Left colon (tissue), 2 donors: ENCODE measurements at regions not wholly inside any gene's neighbourhood (a gene's known extent, or its start where the extent isn't known, plus 50 kb on each side); places are given as distances from the start of the nearest gene placed in this dataset.

Source experiments
- ATAC-seq: fragments of 200-7000 bp; cut with Tn5 transposase; one replicate; pipeline ENCODE4 v1.9.1; 2020; ENCODE audit warnings: mild to moderate bottlenecking, moderate library complexity
- DNase-seq, 2 donors: peaks; one replicate each; pipeline ENCODE4 v3.0.0-alpha.2; 2020
- intact Hi-C, 2 donors: fragments of 100-400 bp; cut with DNase I in 1 of 2; cut with micrococcal nuclease in 1 of 2; formaldehyde crosslinking; loops; one replicate each; pipeline versions ENCODE4 v1.11.2 to v1.14.0; 2022; cut with DNase I, micrococcal nuclease
- donor health status: DM: no; HTN: no; CAD: no.
- donor health status: DM: yes; HTN: yes; CAD: no.

DNA sequence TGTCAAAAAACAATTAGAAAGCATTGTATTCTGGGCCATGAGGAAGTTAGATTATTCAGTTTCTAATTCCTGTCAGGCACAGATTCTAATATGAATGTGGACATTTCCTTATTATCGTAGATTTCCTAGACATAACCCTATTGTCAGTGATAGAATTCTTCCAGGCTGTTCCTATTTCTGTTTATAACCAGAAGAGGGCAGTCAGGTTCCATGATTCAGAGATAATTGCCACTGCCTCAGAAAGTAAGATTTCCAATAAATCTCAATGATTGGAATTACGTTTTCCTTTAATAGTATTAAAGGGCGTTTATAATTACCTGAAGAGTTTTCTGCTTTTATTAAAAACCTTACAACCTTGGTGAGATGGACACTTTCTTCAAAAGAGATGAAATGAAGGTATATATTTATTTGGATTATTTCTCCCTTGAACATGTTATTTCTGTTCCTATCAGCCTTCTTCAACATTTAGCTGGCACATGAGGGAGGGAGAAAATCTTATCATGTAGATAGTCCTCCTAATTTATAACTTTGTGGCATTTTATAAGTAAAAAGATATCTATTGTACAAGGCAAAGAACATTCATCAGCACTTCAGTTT, 439.2 kb downstream of the MCTP2 start:
- ATAC-seq = peak; percentile 72
- no peak for DNase-seq
- intact Hi-C loops = no loop called here

DNA sequence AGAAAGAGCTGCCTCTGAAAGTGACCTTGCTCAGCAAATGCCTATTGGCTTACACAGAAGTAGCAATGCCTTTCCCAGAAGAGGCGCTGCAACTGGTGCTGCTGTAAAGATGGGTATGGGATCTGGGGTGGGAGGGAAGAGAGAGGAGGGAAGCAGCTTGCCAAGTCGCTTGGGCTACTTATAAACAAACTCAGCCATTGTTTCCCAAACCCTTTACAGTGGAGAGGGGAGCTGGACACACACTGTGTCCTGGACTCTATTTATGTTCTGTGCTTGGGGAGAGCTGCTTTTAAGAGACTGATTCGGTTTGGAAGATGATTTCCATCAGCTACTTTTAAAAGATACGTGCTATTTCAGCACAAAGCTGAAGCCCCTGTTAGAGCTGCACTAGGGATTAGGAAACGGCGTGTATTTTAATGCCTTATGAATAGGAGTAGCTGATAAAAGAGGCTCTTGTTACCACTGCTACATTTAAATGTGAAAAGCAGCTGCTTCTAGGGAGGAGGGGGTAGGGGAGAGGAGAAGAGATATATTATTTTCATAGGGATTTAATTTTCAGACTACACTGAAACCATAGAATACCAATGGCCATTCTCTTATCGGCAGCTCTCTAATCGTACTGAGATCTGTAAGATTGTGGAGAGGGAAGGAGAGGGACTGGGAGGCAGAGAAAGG, 440.6 kb downstream of the MCTP2 start:
- intact Hi-C loops = no loop called here
- DNase-seq (peak in 1 of 2 donors; percentile 9), ATAC-seq (no peak)

DNA sequence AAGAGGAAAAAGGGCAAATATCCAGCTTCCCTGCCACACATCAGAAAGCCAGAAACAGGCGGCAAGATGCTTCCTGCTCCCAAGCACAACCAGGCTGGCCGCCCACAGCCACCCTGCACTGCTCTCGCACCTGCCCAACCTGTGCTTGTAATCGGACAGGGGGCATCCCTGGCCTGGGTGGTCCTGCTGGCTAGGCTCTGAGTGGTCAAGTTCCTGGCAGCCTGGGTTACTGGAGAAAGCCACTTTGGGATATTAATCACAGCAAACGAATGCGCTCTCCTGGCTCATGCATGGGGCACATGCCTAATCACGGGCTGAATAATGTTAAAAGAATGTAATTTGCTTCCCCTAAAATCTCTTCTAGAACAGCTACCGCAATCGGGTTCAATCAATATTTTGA, 442.4 kb downstream of the MCTP2 start:
- ATAC-seq = no peak
- no peak for DNase-seq
- intact Hi-C loops = no loop called here

DNA sequence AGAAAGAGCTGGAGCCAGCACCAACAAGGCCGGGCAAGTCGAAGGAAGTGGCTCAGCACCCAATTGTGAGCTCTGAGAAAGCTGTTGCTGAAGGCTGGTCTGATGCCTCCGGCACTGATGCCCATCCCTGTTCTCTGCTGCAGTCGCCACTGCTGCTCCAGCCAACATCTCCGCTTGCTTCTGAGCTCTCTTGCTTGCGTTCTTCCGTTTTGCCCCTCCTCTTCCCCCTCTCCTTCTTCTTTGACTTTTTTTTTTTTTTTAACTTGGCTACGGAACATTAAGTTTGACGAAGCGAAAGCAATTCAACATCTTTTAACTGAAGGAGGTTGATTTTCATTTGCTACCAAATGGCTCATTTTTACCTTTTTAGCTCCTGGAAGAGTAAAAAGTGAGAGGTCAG, 442.9 kb downstream of the MCTP2 start:
- no peak for ATAC-seq
- intact Hi-C loops = no loop called here
- no peak for DNase-seq

DNA sequence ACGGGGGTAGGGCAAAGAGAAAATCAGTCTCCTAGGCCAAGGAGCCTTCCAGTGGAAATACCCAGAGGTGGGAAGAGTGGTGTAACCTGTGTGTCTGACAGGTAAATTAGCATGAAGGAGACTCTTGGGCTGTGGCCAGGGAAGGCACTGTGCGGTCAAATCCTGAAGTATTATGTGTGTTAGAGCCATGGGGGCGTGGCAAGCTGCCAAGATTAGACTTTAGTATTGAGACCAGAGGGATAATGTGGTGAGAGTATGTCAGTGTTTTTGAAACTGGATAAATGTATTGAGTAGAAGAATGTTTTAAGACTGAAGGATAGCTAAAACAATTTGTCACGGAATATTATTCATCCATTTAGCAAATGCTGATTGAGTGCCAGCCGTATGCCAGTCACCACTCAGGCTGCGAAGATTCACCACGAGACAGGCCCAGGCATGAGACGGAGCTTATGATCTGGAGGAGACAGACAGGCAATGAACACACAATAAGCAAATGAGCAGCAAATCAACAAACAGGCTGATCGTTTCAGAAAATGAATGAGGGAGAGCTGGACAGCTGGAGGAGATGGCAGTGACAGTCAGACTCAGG, 445.9 kb downstream of the MCTP2 start:
- no peak for DNase-seq
- ATAC-seq = no peak
- intact Hi-C loops = no loop called here

DNA sequence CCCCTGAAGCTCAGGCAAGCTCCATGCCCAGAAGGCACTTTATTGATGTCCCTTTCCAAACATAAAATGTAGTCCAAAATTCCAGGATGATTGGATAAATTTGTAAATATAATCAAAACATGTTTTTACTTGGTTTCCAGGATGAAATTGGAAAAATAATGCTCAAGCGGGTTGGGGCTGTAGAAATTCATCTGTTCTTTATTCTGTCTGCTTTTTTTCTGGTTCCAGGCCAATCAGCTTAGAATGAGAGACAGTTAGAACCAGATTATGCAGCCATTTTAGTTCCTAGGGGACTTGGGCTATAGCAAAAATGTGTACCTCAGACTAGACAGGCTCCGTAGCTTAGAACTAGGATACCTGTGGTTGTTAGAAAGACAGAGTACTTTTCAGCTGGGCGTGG, 450.8 kb downstream of the MCTP2 start:
- DNase-seq (no peak), ATAC-seq (no peak)
- intact Hi-C loops = no loop called here

DNA sequence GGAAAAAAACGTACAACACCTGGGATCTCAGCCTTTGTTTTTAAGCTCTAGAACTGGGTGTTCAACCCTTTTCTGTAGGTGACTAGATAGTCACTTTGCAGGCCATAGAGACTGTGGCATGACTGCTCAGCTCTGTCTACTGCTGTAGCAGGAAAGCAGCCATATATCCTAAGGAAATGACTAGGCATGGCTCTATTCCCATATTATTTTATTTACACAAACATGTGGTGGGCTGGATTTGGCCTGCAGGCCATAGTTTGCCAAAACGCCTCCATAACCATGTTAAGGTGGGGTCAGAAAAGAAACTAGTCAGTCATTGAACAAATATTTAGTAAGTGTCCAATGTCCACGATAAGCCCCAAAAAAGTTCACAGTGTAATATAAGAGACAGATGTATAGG, 452.5 kb downstream of the MCTP2 start:
- intact Hi-C loops = no loop called here
- DNase-seq (no peak), ATAC-seq (no peak)

DNA sequence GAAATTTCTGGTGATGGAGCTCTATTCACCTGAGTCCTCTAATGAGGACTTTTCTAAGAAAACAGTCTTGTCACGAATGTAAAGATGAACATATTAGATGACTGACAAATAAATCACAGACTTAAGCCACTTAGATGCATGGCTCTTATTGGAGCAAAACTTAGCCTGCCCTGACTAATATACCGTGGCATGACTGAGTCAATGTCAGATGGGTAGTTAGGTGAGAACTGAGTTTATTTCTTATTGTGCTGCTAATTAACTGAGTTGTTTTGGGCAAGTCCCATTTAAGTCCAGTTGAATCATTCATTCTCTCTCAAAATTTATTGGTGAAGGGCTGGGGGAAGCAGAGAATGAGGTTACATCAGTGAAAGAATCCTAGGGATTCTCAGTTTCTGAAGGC, 459.8 kb downstream of the MCTP2 start:
- ATAC-seq (no peak), DNase-seq (no peak)
- intact Hi-C loops = no loop called here

DNA sequence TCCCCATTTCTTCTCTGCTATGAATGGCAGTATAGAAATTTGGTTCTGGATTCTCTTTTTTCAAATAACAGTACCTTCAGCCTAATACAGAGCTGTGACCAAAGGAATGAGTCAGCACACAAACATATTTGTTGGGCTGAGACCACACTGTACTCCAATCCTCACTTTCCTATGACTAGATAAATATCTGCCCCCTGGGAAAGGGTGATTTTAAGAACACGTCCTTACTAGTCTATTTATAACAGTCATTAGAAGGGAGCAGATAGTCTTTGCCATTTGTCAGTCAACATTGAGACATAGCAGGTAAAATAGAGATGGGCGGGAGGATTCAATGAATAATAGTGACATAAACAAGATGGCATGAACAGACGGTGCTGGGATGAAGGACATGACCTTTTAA, 461.3 kb downstream of the MCTP2 start:
- intact Hi-C loops = no loop called here
- ATAC-seq (no peak), DNase-seq (no peak)

DNA sequence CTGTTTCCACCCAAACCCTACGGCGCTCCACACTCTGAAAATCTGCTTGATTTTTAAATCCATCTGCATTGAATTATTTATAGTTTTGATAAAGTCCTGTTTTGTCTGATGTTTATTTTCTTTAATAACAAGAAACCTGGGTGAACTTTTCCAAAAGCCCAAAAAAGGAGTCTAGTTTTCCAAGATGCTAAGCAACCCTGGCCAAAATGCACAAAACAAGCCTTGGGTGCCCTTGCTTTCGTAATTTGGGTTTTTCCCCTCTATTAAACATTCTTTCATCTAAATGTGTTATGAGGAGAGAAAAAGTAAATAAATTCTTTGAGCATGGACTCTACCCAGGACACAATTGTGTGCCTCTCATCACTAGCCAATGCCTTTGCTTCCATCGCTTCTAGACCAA, 468.9 kb downstream of the MCTP2 start:
- no peak for ATAC-seq
- intact Hi-C loops = no loop called here
- no peak for DNase-seq

DNA sequence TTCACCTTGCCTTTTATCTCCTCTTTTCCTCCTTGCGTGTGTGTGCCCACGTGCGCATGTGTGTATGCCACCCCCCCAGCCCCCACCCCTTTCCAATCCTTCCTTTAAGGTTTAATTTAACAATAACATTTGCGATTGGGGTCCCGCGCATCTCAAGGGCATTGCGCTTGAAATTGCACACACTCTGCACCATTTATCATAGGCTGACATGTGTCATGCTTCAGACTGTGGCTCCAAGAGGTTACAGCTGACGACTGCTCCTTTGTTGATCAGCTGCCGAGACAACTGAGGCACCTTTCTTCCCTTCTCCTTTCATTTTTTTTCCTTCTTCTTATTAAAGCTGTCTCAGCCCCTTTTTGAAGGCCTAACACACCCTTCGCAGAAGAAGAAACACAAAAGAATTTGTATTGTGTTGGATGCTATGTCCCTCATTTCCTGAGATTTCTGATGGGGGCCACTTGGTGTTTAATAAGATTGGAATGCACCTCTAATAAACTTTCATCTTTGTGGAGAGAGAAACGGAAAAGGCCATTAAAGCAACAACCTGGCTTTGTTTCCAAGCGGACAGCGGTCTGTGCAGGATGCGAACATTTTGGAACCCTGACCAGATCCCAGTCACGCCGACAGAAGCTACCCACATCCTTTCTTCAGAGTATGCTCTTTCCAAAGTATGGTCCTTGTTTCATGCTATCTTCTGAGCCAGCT, 470.1 kb downstream of the MCTP2 start:
- DNase-seq (no peak), ATAC-seq (no peak)
- intact Hi-C loops = no loop called here

DNA sequence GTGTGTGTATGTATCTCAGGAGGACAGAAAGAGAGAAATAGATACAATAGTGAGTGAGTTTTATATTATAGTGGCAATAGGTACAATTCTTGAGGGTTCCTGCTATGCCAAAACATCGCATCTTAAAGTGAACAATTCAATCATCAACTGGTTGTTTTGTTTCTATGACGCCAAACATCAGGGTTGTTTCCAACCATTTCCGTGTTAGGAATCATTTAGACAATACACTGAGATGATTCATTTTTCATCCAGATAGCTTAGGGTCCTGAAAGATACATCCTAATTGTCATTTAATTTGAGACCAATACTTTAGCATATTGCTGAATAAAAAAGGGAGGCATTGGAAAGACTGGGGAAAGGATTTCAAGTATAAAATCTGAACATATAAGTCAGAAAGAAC, 472.2 kb downstream of the MCTP2 start:
- ATAC-seq (no peak), DNase-seq (no peak)
- intact Hi-C loops = no loop called here

DNA sequence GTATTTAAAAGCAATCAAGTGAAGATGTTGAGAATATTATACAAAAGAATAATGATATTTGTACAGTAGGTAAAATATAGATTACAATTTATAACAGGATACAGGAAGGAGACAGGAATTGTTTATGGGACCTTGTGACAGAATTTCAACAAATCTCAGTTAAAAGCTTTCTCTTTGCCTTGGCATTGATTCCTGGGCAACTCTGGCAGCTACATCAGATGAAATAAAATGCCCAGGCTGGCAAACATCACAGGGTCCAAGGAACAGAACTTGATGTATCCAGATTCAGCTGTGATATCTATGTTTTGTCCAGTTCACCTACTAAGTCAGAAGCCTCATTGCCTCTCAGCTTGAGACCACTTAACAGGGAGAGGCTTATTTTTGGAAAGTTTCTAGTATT, 473.1 kb downstream of the MCTP2 start:
- no peak for ATAC-seq
- intact Hi-C loops = no loop called here

DNA sequence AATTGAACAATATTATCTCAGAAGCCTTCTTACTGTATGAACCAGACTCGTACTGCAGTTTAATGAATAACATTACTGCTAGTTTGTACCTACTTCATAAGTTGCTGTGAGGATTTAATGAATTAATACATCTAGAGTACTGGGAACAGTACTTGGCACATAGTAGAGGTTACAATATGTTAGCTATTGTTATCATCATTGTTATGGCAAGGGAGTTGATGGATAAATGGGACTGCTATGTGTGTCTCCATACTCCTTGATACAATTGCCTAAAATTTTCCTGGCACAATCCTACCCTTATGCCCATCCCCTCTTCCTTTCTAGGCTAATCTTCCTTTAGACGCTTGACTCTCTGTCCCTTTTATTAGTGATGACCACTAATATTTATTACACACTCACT, 473.6 kb downstream of the MCTP2 start:
- ATAC-seq (no peak), DNase-seq (no peak)
- intact Hi-C loops = no loop called here

More for the DNA sequence above, 473.1 kb downstream of the MCTP2 start:
- DNase-seq = no peak

DNA sequence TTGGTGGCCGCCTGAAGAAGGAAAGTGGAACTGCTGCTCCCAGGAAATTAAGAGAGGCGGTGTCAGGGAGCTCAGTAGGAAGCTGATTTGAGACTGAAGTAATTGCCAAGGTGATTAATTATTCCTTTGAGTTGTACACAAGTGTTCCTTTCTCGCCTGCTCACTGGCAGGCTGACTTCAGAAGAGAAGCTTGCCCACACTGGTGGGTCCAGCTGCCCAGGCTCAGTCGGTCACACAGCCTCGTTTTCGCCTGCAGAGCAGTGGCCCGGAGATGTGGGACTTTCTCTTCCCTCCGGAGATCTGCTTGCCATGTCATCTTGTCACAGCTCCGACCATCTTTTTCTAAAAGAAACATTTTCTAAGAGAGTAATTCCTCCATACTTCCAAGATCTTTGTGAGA, 478.0 kb downstream of the MCTP2 start:
- intact Hi-C loops = no loop called here
- DNase-seq (no peak), ATAC-seq (no peak)

DNA sequence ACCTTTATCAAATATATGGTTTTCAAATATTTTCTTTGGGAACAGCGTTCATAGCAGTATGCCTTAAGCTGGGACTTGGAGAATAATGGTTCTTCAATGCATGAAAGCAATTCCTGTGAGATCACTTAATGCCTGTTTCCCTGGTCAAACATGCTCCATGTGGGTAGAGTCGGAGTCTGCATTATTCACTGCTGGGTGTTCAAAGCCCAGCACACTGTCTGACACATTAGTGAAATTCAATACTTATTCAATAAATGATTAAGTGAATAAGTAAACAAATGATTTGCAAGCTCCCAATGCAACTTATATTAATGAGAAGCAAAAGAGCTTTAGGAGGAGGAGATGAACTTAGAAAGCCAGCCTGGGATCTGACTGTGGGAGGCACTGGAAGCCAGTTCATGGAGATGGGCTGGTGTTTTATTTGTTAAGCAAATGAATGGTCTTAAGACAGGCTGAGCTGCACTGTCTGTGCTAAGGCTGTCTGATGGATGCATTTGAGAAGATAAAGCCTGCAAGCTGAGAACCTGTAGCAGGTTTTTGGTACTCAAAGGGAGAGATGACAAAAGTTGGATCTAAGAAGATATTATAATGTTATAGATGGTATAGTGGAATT, 490.8 kb downstream of the MCTP2 start:
- DNase-seq (no peak), ATAC-seq (no peak)
- intact Hi-C loops = no loop called here

DNA sequence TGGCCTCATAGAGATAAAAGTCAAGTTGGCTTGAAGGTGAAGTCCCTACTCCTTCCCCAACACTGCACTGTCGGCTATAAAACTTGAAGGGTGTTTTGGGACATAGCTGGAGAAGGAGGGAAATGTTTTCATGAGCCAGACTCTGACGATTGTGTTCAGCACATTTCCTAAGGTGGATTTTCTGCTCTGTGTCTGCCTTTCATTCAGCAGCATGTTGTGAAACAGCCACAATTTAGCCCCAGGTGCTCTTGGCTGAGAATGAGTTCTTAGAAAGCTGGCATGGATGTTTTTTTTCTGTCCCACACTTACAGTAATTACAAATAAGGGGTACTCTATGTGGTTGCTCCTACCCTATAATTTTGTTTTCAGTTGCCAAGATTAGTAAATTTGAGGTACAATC, 492.4 kb downstream of the MCTP2 start:
- ATAC-seq = no peak

DNA sequence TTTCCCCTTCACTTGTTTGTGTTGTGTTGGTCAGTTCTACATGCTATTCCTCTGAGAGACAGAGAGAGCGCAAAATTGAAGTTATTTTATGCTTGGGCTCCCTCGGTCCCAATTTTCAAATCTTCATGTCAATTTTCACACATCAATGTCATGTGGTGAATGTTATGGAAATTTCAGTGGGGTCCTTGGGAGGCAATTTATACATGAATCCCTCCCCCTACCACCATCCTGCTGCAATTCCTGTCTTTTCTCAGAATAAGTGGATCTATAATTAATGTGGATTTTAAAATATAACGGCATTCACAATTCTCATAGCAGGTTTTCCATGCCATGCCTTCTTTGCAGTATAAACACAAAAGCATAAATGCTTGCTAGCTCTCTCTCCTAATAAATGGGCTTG, 499.9 kb downstream of the MCTP2 start:
- intact Hi-C loops = no loop called here
- DNase-seq = no peak
- no peak for ATAC-seq

More for the DNA sequence above, 492.4 kb downstream of the MCTP2 start:
- intact Hi-C loops = no loop called here
- DNase-seq = no peak

DNA sequence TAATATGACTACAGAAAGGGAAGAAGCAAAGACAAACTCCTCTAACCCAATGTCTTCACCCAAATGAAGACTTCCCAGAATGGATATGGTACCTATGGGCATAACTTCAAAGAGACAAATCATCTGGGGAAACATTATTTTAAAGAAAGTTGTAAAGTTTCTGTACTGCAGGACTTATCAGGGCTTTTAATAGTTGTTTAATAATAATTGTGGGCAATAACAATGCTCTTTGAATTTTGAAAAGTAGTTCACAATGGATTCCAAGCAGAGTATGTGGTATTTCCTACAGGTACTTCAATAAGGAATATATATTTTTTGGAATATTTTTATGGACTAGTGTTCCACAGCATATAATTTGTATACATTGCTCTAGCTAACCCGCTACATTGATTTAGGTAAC, 503.1 kb downstream of the MCTP2 start:
- intact Hi-C loops = no loop called here
- no peak for ATAC-seq
- no peak for DNase-seq

DNA sequence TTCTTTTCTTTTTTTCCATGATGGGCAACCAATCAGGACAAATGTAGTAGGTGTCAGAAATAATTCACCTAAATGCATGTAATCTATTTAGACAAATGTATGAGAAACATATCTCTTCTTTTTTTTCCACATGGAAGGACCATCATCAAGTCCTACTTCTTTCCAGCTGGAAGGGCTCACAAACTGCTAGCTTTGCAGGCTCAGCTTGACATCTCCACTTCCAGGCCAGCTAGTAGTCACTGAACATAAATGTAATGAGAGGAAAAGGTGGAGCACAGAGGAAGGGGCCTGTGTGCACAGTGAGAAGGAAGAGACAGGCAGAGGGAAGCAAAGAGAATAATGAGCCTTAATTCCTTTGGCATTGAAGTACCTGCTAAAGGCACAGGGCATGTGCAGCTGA, 504.9 kb downstream of the MCTP2 start:
- intact Hi-C loops = no loop called here
- DNase-seq (no peak), ATAC-seq (no peak)
